ENCODE measurements at regions not wholly inside any gene's neighbourhood (a gene's known extent, or its start where the extent isn't known, plus 50 kb on each side); places are given as distances from the start of the nearest gene placed in this dataset.

- H3K4me3 ChIP-seq (replicated peaks in 1 of 2; ENCODE audit: low read depth in 2 of 2, low read length in 2 of 2), result no peak overlapping the region
- no peak for TF ChIP-seq CTCF (IDR thresholded peaks at IDR 0.05; ENCODE audit: low read depth, low read length)
- DNase-seq (ENCODE audit: low read depth in 2 of 2), result no peak
These were observed 305.8 kb downstream of the EIPR1 start for GRCh38 chr2:3071685-3072263.

- H3K4me3 ChIP-seq (replicated peaks in 1 of 2; ENCODE audit: low read depth in 2 of 2, low read length in 2 of 2), result no peak overlapping the region
- no peak for TF ChIP-seq CTCF (IDR thresholded peaks at IDR 0.05; ENCODE audit: low read depth, low read length)
- no peak for DNase-seq (ENCODE audit: low read depth in 2 of 2)
These were observed 310.8 kb downstream of the EIPR1 start for GRCh38 chr2:3066831-3067230.

- no peak overlapping the region for H3K4me3 ChIP-seq (replicated peaks in 1 of 2; ENCODE audit: low read depth in 2 of 2, low read length in 2 of 2)
- TF ChIP-seq CTCF (IDR thresholded peaks at IDR 0.05; ENCODE audit: low read depth, low read length), result no peak
- DNase-seq (ENCODE audit: low read depth in 2 of 2), result no peak
These were observed 311.7 kb downstream of the EIPR1 start for GRCh38 chr2:3065928-3066327.

- TF ChIP-seq CTCF (IDR thresholded peaks at IDR 0.05; ENCODE audit: low read depth, low read length), result no peak
- no peak overlapping the region for H3K4me3 ChIP-seq (replicated peaks in 1 of 2; ENCODE audit: low read depth in 2 of 2, low read length in 2 of 2)
- no peak for DNase-seq (ENCODE audit: low read depth in 2 of 2)
These were observed 314.9 kb downstream of the EIPR1 start for GRCh38 chr2:3062476-3063260.

GRCh38 chr2:3060049-3060448, 317.6 kb downstream of the EIPR1 start:
- no peak for TF ChIP-seq CTCF (IDR thresholded peaks at IDR 0.05; ENCODE audit: low read depth, low read length)
- H3K4me3 ChIP-seq (replicated peaks in 1 of 2; ENCODE audit: low read depth in 2 of 2, low read length in 2 of 2), result no peak overlapping the region
- no peak for DNase-seq (ENCODE audit: low read depth in 2 of 2)

- no peak for TF ChIP-seq CTCF (IDR thresholded peaks at IDR 0.05; ENCODE audit: low read depth, low read length)
- no peak for DNase-seq (ENCODE audit: low read depth in 2 of 2)
- no peak overlapping the region for H3K4me3 ChIP-seq (replicated peaks in 1 of 2; ENCODE audit: low read depth in 2 of 2, low read length in 2 of 2)
These were observed 318.3 kb downstream of the EIPR1 start for GRCh38 chr2:3059141-3059925.
